ENCODE measurements at regions not wholly inside any gene's neighbourhood (a gene's known extent, or its start where the extent isn't known, plus 50 kb on each side); places are given as distances from the start of the nearest gene placed in this dataset.

DNA sequence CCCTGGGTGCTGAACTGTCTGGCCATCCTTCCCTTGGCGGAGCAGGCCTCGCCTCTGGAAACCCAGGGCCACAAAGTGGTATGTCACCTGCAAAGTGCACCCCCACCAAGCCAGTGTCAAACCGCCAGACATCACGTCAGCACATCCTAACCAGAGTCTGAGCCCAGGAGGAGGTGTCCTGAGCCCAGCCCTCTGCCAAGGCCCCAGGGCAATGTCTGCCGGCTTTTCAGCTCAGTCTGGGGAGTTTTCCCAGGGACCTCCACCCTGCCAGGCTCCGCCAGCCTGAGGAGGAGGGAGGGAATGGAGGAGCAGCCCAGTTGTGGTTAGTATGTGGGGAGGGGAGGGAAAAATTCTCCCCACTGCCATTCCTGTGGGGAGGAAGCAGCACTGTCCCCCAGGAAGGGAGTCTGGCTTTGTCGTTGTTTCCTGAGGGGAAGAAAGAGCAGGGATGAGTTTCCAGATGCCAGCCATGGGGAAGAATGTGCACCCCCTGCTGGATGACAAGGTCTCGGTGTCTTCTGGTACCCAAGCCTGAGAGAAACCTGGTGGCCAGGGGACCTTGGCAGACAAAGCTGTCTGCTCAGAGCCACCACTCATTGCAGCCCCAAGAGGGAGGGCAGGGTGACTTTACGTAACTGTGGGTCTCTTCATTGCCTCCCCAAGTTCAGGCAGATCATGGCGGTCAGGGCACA is 81.4 kb upstream of the CD82 start:
- TF ChIP-seq, protein P1, sequence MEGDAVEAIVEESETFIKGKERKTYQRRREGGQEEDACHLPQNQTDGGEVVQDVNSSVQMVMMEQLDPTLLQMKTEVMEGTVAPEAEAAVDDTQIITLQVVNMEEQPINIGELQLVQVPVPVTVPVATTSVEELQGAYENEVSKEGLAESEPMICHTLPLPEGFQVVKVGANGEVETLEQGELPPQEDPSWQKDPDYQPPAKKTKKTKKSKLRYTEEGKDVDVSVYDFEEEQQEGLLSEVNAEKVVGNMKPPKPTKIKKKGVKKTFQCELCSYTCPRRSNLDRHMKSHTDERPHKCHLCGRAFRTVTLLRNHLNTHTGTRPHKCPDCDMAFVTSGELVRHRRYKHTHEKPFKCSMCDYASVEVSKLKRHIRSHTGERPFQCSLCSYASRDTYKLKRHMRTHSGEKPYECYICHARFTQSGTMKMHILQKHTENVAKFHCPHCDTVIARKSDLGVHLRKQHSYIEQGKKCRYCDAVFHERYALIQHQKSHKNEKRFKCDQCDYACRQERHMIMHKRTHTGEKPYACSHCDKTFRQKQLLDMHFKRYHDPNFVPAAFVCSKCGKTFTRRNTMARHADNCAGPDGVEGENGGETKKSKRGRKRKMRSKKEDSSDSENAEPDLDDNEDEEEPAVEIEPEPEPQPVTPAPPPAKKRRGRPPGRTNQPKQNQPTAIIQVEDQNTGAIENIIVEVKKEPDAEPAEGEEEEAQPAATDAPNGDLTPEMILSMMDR (IDR thresholded peaks at IDR 0.05), result no peak
- TF ChIP-seq POLR2AphosphoS5 (IDR thresholded peaks at IDR 0.05), result no peak

Data from suprapubic skin (tissue), 3 donors.